ENCODE measurements at regions not wholly inside any gene's neighbourhood (a gene's known extent, or its start where the extent isn't known, plus 50 kb on each side); places are given as distances from the start of the nearest gene placed in this dataset.

DNA sequence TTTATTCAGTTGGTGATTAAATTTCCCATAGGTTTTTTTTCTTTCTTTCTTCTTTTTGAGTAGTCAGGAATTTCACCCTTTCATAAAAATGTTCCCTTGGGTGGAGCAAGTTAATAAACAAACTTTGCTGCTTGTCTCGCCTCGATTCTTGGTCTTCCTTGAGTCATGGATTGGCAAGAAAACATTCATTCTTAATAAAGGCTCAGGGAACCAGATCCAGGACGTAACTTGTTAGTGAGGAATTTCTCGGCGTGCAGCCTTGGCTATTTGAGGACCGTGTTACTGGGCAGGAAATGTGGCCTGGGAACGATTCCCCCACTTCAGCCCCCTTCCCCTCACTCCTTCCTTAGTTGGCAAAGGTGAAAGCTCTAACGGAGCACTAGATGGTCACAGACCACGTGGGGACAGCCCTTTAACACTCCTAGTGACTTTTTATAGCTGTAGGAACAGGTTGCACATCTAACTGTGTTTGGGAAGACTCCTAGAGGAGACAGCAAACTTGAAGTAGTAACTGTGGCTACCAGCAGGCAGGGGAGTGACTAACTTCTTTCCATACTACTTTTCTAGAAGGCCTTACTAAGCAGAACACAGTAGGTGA lies 106.8 kb downstream of the UCHL1 start:
- intact Hi-C loops (cut with DNase I, micrococcal nuclease) = no loop called here
- TF ChIP-seq, protein P1, sequence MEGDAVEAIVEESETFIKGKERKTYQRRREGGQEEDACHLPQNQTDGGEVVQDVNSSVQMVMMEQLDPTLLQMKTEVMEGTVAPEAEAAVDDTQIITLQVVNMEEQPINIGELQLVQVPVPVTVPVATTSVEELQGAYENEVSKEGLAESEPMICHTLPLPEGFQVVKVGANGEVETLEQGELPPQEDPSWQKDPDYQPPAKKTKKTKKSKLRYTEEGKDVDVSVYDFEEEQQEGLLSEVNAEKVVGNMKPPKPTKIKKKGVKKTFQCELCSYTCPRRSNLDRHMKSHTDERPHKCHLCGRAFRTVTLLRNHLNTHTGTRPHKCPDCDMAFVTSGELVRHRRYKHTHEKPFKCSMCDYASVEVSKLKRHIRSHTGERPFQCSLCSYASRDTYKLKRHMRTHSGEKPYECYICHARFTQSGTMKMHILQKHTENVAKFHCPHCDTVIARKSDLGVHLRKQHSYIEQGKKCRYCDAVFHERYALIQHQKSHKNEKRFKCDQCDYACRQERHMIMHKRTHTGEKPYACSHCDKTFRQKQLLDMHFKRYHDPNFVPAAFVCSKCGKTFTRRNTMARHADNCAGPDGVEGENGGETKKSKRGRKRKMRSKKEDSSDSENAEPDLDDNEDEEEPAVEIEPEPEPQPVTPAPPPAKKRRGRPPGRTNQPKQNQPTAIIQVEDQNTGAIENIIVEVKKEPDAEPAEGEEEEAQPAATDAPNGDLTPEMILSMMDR (IDR thresholded peaks at IDR 0.05) = no peak
- Histone ChIP-seq H3K4me3 (no peak overlapping the region), H3K36me3 (ENCODE audit: low read depth) (no peaks in the 10 kb centered on the region), H3K4me1 (ENCODE audit: low read depth) (peaks cover 3% of the 10 kb centered on the region), H3K9me3 (no peaks in the 10 kb centered on the region)
- no peak for DNase-seq
- ATAC-seq = no peak

DNA sequence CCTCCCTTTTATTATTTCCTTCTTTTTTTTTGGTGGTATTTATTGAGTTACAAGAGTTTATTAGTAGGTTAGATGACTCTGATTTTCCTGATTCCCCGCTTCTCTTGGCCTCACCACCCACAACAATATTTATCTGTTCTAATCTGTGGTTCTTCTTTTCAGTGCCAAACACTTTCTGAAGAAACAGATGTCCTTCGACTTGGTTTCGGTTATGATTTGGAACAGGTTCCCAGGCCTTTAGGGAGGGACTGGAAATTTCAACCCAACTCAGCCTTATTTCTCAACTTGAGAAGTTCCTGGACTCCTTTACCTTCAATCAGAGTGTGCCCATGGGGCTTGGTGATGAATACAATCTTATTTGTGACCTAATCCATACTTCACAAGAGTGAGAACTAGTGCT lies 108.1 kb downstream of the UCHL1 start:
- Histone ChIP-seq H3K36me3 (ENCODE audit: low read depth) (no peaks in the 10 kb centered on the region), H3K4me1 (ENCODE audit: low read depth) (peaks cover 3% of the 10 kb centered on the region), H3K9me3 (no peaks in the 10 kb centered on the region), H3K4me3 (no peak overlapping the region)
- ATAC-seq (no peak), DNase-seq (no peak)
- TF ChIP-seq, protein P1 (IDR thresholded peaks at IDR 0.05) = no peak
- intact Hi-C loops (cut with DNase I, micrococcal nuclease) = no loop called here

DNA sequence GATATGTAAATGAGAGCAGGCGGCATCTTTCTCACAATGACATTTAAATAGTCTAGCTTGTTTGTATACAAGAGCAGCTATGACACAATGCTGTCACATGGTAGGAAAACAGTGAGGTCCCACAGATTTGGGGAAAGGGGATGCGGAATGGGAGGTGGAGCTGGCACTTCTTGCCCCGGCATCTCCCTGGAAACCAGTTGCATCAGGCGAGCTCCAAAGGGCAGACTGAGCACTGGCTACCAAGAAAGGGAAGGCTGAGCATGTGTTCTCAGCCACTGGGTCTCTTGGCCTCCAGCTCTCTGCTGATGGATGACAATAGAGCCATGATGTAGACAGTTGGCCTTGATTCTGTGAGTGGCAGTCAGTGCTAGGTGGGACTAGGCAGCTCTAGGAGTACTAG lies 109.0 kb downstream of the UCHL1 start:
- intact Hi-C loops (cut with DNase I, micrococcal nuclease) = no loop called here
- TF ChIP-seq, protein P1 (IDR thresholded peaks at IDR 0.05) = no peak
- Histone ChIP-seq H3K36me3 (ENCODE audit: low read depth) (no peaks in the 10 kb centered on the region), H3K4me1 (ENCODE audit: low read depth) (peaks cover 3% of the 10 kb centered on the region), H3K9me3 (no peaks in the 10 kb centered on the region), H3K4me3 (no peak overlapping the region)
- no peak for DNase-seq
- no peak for ATAC-seq

DNA sequence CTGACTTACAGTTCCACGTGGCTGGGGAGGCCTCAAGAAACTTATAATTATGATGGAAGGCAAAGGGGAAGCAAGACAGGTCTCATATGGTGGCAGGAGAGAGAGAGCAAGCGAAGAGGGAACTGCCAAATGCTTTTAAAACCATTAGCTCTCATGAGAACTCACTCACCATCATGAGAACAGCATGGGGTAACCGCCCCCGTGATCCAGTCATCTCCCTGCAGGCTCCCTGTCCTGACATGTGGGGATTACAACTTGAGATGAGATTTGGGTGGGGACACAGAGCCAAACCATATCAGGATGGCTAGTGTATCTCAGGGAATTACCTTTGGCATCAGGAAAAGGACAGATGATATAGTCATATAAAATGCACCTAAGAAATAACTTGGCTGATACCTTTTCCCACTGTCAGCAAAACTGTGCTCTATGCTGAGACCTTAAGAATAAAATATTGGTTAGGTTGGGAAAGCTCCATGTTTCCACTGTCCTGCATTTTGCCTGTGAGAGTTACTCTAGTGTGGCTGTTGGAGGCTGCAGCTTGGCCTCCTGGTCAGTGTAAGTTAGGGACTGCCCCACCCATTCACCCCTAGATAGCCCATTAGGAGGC lies 110.3 kb downstream of the UCHL1 start:
- intact Hi-C loops (cut with DNase I, micrococcal nuclease) = no loop called here
- DNase-seq (no peak), ATAC-seq (no peak)
- TF ChIP-seq, protein P1 (IDR thresholded peaks at IDR 0.05) = no peak
- H3K4me3 ChIP-seq = no peak overlapping the region
- H3K4me1 ChIP-seq (ENCODE audit: low read depth) = no peaks in the 10 kb centered on the region
- no peaks in the 10 kb centered on the region for H3K9me3 ChIP-seq
- H3K36me3 ChIP-seq (ENCODE audit: low read depth) = no peaks in the 10 kb centered on the region

DNA sequence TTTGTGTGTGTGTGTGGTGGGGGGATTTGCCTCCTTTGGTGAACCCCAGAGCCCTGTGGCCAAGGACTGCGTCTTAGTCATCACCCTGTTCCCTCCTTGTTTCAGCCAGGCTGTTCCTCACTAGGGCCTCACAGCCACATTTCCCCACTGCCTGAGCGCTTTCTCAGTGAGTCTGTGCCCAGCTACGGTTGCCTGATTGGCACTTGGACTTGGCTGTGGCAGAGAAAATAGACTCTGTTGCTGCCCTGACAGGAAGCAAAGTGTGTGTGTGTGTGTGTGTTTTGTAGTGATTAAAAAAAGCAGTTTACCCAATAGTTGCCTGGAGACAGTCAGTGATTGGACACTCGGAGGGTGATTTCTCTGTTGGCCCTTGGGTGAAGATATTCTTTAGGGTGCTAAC lies 113.0 kb downstream of the UCHL1 start:
- Histone ChIP-seq H3K4me1 (ENCODE audit: low read depth) (no peaks in the 10 kb centered on the region), H3K9me3 (no peaks in the 10 kb centered on the region), H3K4me3 (no peak overlapping the region), H3K36me3 (ENCODE audit: low read depth) (no peaks in the 10 kb centered on the region)
- ATAC-seq (no peak), DNase-seq (no peak)
- intact Hi-C loops (cut with DNase I, micrococcal nuclease) = no loop called here
- TF ChIP-seq, protein P1 (IDR thresholded peaks at IDR 0.05) = no peak

Measured in mucosa of descending colon (tissue), 3 donors.